ENCODE measurements at regions not wholly inside any gene's neighbourhood (a gene's known extent, or its start where the extent isn't known, plus 50 kb on each side); places are given as distances from the start of the nearest gene placed in this dataset.

GRCh38 chr1:219985169-219985568 is 56.8 kb upstream of the SLC30A10 start:
- Histone ChIP-seq H3K27ac (ENCODE audit: low read length) (no peak overlapping the region), H3K9ac (ENCODE audit: low read length) (no peak overlapping the region), H3K4me3 (ENCODE audit: low read length) (no peak overlapping the region), H3K27me3 (ENCODE audit: low read depth, low read length) (no peaks in the 10 kb centered on the region), H2AFZ (ENCODE audit: low read depth, low read length) (no peak overlapping the region), H3K36me3 (replicated peaks; ENCODE audit: low read depth, low read length) (peaks cover 52% of the 10 kb centered on the region), H3K9me3 (ENCODE audit: insufficient read depth, low read length) (no peaks in the 10 kb centered on the region), H3K4me2 (ENCODE audit: low read length) (no peak overlapping the region), H4K20me1 (ENCODE audit: insufficient read depth, low read length) (peaks cover 4% of the 10 kb centered on the region; the same call in 1 of the 2 replicates), H3K4me1 (ENCODE audit: low read length) (peaks cover 26% of the 10 kb centered on the region), H3K79me2 (ENCODE audit: low read length) (peaks cover 2% of the 10 kb centered on the region; the same call in 1 of the 2 replicates)
- TF ChIP-seq EZH2phosphoT487 (IDR thresholded peaks at IDR 0.05; ENCODE audit: low read depth), result no peak
- TF ChIP-seq CTCF (IDR thresholded peaks at IDR 0.05; ENCODE audit: low read depth, low read length), result no peak

All from OCI-LY3 (cell line).